GM18858 (cell line): ENCODE measurements at regions not wholly inside any gene's neighbourhood (a gene's known extent, or its start where the extent isn't known, plus 50 kb on each side); places are given as distances from the start of the nearest gene placed in this dataset.
"Not testable (repeated sequence)": the region's sequence is repeated elsewhere in the genome, so short reads cannot be mapped to it uniquely, and the experiment has no call there.

Experiments used
- ATAC-seq: cut with Tn5 transposase; IDR thresholded peaks from one replicate; pipeline ENCODE4 v1.9.1; 2021; ENCODE audit not compliant: unreplicated experiment

DNA sequence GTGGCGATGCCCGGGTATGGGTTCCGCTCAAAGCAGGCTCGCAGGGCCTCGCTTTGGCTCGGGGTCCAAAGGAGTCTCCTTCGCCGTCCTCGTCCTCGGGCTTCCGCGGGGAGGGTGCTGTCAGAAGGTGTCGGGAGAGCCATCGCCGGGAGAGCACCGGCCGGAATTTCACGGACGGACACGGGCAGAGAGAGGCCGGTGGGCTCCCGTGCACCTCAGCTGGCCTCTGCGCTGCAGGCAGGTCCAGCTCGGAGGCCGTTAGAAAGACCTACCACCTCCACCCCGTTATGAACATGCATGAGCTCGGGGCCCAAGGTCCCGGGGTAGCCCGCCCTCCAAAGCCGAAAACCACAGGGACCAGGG lies 1846.0 kb upstream of the DEFB115 start:
- not testable (repeated sequence) for ATAC-seq

- ATAC-seq: no peak
Measured at GRCh38 chr20:29419378-29419777, 1838.1 kb upstream of the DEFB115 start.

DNA sequence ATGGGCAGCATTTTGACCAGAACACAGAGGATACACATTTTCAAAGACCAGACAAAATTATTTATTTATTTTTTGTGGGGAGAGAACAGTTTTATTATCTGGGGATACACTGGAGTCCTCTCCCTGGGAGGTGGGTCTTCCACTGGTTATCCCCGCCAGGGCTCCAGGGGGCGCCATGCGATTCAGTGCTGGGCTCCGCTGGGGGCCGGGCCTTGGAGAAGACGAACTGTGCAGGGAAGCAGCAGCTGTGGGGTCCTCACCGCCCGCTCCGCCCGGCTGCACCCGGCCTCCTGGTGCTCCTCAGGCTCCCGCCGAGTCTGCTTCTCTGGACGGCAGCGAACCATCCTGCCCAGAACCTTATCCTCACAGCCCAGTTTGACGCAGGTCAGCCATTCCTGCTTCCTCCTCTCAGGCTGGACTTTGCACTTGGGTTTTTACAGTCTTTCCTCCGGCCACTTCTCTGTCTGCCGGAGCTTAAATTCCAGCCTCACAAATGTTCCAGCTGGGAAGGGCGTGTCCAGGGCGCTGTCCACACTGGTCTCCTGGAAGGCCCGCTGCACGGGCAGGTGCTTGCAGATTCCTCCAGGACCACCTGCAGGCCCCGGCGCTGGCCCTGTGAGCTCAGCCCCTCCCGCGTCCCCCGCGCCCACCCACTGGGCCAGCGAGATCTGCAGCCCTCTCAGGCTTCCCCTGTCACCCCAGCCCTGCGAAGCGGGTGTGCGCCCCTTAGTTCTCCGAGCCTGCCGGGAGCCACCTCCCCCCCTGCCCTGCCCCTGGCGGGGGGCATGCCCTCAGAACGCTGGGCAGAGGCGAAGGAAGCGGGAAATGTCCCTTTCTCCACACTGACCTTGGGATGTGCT lies 1830.0 kb upstream of the DEFB115 start:
- ATAC-seq: no peak

DNA sequence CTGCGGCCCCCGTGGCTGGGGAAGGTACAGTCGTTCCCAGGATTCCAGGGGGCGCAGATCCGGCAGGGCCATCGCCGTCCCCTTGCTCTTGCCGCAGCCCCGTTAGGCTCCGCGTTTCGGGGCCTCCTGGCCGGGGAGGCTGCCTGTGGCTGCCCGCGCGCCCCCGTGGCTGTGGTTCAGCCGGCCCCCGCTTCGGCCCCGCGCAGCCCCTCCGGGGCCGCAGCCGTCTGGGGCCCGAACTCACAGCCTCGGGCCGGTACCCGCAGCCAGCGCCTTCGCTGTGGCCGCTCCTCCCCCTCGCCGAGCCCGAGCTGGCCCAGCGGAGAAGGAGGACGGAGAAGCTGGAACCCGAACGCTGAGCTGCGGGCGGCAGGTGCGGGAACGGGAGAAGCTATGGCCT lies 1826.9 kb upstream of the DEFB115 start:
- ATAC-seq: no peak

DNA sequence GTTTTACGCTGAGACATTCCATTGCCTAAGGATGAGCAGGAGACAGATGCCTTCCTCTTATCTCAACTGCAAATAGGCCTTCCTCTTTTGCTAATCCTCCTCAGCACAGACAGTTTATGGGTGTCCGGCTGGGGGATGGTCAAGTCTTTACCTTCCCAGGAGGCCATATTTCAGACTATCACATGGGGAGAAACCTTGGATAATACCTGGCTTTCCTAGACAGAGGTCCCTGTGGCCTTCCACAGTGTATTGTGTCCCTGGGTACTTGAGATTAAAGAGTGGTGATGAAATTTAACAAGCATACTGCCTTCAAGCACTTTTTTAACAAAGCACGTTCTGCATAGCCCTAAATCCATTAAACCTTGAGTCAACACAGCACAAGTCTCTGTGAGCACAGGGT lies 1816.7 kb upstream of the DEFB115 start:
- not testable (repeated sequence) for ATAC-seq

DNA sequence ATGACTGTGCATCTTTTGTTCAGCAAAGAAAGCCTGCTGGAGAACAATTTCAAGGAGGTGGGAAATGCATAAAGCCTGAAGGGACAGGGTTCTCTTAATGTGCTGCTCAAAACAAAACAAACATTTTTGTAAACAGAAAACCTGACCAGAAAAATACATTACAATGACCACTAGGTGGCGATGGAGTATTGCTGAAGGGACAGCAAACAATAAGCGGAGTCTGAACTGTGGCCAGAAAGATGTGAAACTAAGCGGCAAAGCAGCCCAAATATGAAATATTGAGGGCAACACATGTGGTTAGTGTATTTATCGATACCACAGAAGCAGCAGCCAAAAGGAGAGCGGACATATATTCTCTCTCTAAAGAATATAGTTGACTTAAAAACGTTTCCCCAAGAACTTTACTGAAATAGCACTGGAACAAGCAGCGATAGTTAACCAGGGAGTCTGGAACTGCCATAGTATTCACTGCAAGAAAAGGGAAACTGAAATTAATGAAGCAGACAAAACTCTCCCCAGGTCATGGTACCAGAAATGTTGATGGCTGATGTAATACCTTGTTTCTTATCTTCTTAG lies 1814.2 kb upstream of the DEFB115 start:
- not testable (repeated sequence) for ATAC-seq

DNA sequence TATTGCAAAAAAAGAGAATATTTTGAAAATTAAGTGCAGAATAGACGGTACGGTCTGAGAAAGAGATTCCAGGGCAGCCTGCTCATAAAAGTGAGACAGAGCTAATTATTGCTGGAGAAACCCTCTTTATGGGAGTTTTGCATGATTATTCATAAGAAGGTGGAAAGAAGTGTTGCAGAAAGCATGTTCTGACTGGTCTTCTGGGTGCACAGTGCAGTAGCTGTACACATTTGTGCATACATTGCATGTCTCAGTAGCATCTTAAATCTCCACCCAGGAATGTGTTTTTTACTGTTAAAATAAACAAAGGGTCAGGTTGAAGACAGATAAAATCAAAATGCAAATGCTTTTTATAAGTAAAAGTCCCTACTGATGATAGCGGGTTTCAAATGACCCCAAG lies 1813.6 kb upstream of the DEFB115 start:
- peak; percentile 83 for ATAC-seq

DNA sequence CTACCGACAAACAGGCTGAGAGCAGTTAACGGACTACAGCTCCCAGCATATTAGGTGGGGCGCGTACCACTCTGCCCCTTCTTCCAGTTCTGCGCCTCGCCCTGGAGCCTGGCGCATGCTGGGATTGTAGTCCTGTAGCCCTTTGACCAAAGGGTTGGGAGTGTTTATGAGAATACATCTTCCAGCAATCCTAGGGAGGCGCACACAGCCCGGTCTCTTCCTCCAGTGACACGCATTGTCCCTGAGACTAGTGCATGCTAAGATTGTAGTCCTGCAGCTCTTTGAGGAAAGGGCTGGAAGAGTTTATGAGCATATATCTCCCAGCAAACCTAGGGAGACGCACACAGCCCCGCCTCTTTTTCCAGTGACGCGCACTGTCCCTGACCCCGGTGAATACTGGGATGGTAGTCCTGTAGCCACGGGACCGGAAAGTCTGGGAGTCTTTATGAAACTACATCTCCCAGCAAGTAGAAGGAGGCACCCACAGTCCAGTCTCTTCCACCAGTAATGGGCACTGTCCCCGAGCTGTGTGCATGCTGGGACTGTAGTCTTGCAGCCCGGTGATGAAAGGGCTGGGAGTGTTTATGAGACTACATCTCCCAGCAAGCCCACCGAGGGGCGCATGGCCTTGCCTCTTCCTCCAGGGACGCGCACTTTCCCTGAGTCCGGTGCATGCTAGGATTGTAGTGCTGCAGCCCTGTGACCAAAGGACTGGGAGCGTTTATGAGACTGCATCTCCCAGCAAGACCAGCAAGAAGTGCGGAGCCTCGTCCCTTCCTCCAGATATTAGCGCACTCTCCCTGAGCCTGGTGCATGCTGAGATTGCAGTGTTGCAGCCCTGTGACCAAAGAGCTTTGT lies 1812.2 kb upstream of the DEFB115 start:
- peak; percentile 63 for ATAC-seq

GRCh38 chr20:29447517-29448484 lies 1809.7 kb upstream of the DEFB115 start:
- ATAC-seq: not testable (repeated sequence)

DNA sequence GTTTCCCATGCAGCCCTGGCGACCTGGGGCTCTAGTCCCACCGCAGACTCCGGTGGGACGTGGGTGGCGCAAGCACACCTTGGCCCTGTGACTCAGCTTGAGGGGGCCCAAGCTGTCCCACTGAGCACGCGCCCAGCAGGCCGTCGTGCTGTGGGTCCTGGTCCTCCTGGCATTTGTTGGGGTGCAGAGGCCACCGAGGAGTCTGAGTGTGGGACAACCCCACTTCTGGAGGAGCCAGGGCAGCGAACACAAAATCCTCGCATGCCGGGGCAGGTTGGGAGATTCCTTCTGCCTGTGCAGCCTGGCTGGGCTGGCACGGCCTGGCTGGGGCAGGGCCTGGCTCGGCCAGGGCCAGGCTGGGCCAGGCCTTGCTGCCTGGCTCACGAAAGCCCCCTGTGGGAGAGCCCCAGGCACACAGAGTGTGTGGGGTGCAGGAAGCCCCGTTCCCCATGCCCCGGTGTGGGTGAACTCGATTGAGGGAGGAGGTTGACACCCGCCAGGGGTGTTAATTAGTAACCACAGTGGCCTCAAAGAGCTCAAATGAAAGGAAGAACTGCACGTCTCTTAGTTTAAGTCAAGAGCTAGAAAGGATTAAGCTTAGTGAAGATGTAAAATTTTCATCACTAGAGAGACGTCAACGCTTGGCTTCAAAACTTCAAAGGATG lies 1808.5 kb upstream of the DEFB115 start:
- no peak for ATAC-seq

DNA sequence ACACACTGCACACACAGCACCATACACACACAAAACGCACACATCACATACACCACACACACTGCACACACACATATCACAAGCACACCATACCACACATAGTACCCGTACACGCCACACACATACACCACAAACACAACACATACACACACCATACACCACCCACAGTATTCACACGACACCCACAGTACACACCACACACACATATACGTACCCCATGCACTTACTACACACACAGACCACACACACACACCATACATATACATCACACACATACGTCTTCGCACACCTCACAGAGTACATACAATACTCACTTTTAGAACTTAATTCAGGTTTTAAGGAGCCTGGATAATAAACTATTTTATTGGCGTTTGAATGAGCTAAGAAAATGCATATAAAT lies 1805.3 kb upstream of the DEFB115 start:
- no peak for ATAC-seq

DNA sequence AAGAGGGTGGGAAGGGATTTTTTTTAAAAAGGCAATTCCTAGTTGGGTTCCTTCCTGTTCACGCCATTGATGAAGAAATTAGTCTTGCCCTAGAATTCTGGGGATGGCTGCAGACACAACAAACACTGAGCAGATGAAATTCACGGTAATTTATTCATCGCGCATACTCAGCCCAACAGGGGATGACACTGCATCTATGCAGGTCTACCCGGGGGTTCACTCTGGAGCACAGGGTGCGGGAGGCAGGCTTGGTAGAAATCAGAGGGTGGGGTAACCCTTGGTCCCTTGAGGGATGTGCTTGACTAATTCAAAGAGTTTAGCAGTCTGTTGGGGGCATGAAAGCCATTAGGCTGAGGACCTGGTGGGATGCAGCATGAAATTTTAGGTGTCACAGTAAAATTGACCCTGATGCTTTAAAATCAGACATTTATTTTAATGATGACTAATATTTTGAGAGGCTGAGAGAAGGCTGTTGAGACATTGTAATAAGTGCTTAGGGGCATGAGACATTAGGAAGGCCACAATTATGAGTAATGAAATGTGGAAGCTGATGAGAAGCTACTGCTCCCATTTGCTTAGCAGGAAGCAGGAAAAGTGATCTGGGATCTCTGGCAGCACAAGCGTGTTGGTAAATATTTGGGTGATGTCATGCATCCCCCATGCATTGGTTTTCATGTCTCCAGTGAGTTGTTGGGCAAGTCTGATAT lies 1800.3 kb upstream of the DEFB115 start:
- ATAC-seq: not testable (repeated sequence)

DNA sequence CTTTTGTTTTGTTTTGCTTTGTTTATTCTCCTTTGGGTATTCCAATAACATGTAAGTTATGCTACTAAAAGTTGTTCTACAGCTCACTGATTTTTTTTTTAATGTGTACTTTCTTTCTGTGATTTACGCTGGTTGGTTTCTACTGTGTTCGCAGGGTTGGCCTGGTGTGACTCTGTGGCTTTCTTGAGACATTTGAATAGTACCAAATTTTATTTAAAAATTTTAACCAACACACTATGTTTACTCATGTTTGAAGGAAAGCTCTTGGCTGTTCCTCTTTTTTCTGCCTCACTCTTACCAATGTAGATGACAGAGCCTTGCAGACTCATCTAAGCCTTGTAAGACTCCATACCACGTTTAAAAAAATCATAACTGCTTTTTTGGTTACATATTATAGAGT lies 1784.9 kb upstream of the DEFB115 start:
- no peak for ATAC-seq

- not testable (repeated sequence) for ATAC-seq
Measured at GRCh38 chr20:29492840-29493239, 1764.6 kb upstream of the DEFB115 start.

DNA sequence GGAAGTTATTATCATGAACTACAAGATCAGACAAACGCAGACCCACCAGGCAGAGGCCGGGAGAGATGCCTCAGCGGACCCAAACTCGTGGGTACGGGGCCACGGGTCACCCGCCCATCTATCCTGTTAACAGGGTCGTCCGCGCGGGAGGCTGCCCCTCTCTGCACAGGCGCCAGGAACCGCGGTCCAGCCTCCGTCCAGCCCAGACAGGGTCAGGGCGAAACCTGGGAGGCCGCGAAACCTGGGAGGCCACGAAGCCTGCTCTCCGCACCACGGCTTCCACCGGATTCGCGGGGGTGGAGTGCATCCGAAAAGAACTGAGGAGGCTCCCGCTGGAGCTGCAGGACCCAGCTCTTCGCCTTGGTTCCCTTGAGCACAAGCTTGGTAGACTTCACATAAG lies 1760.7 kb upstream of the DEFB115 start:
- not testable (repeated sequence) for ATAC-seq

DNA sequence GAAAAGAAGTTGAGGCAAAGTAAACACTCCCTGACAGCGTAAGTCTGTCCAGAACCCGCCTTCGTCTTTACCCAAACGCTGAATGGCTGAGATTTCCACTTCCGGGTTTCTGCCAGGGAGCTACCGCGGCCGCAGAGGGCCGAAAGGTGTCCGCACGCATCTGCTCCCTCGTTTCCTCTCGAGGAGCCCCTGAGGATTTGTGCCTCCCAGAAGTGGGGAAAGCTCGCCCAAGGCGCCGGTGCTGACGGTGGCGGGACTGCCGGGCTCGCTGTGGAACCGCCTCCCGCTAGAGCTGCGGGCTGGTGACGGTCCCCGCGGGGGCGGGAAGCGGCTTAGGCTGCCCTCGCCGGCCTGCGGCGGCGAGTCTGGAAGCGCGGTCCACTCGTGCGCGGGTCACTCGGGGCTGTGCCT lies 1760.2 kb upstream of the DEFB115 start:
- ATAC-seq: no peak

- ATAC-seq: not testable (repeated sequence)
Measured at GRCh38 chr20:29497684-29498083, 1759.8 kb upstream of the DEFB115 start.

- ATAC-seq: not testable (repeated sequence)
Measured at GRCh38 chr20:29500738-29501137, 1756.7 kb upstream of the DEFB115 start.

DNA sequence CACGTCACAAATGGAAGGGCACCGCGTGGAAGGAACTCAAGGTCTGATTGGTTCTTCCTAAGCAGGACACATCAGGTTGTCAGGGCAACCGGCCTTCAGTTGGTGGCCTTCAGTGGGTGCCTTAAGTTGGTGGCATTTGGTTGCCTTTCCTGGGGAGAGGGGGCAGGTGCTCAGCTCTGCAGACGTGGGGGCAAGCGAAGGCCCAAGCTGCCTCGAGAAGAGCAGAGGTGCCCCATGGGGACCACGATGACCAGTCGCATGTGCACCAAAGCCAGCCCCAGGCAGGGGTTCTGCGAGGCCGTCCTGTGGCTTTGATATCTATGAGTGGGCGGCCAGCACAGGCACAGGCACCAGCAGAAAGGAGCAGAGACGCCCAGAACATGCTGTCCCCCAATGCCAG lies 1742.8 kb upstream of the DEFB115 start:
- ATAC-seq: not testable (repeated sequence)
